ENCODE measurements at regions not wholly inside any gene's neighbourhood (a gene's known extent, or its start where the extent isn't known, plus 50 kb on each side); places are given as distances from the start of the nearest gene placed in this dataset.

- no peak overlapping the region for H3K4me3 ChIP-seq (ENCODE audit: low read length, poor library complexity, severe bottlenecking)
- no peaks in the 10 kb centered on the region for H4K20me1 ChIP-seq (ENCODE audit: insufficient read depth, low read length, poor library complexity, severe bottlenecking)
- no peaks in the 10 kb centered on the region for H3K36me3 ChIP-seq (ENCODE audit: insufficient read depth, low read length)
- H3K4me2 ChIP-seq (ENCODE audit: low read depth, low read length, poor library complexity, severe bottlenecking), result no peak overlapping the region
- no peaks in the 10 kb centered on the region for H3K9me2 ChIP-seq (replicated peaks; ENCODE audit: low read depth, low read length)
- H3K9me3 ChIP-seq (ENCODE audit: insufficient read depth, low read depth, low read length), result no peaks in the 10 kb centered on the region
- H3K79me2 ChIP-seq (ENCODE audit: insufficient read depth, low read length), result no peaks in the 10 kb centered on the region
- no peak overlapping the region for H2AFZ ChIP-seq (ENCODE audit: low read length)
- H3K9ac ChIP-seq (ENCODE audit: low read depth, low read length, poor library complexity, severe bottlenecking), result no peak overlapping the region
- no peaks in the 10 kb centered on the region for H3K4me1 ChIP-seq (ENCODE audit: insufficient read depth, low read length, poor library complexity, severe bottlenecking)
- TF ChIP-seq CTCF (conservative IDR thresholded peaks at IDR 0.05; ENCODE audit: low read length) (no peak), EZH2phosphoT487 (IDR thresholded peaks at IDR 0.05; ENCODE audit: borderline replicate concordance) (no peak)
- no peaks in the 10 kb centered on the region for H3F3A ChIP-seq (ENCODE audit: low read depth)
- H3K27me3 ChIP-seq (ENCODE audit: insufficient read depth, low read length, poor library complexity, severe bottlenecking), result no peaks in the 10 kb centered on the region
Observed at GRCh38 chr6:71468038-71468437, 179.4 kb downstream of the OGFRL1 start.

GRCh38 chr6:71468841-71469700 is 180.5 kb downstream of the OGFRL1 start:
- Histone ChIP-seq H3K4me2 (ENCODE audit: low read depth, low read length, poor library complexity, severe bottlenecking) (no peak overlapping the region), H2AFZ (ENCODE audit: low read length) (no peak overlapping the region)
- no peak for TF ChIP-seq EZH2phosphoT487 (IDR thresholded peaks at IDR 0.05; ENCODE audit: borderline replicate concordance)

GRCh38 chr6:71471718-71472117 is 183.1 kb downstream of the OGFRL1 start:
- Histone ChIP-seq H3K27me3 (ENCODE audit: insufficient read depth, low read length, poor library complexity, severe bottlenecking) (no peaks in the 10 kb centered on the region), H3K9me3 (ENCODE audit: insufficient read depth, low read depth, low read length) (no peaks in the 10 kb centered on the region), H3K4me1 (ENCODE audit: insufficient read depth, low read length, poor library complexity, severe bottlenecking) (no peaks in the 10 kb centered on the region), H3K9ac (ENCODE audit: low read depth, low read length, poor library complexity, severe bottlenecking) (no peak overlapping the region), H3K4me3 (ENCODE audit: low read length, poor library complexity, severe bottlenecking) (no peak overlapping the region), H3F3A (ENCODE audit: low read depth) (no peaks in the 10 kb centered on the region), H3K4me2 (ENCODE audit: low read depth, low read length, poor library complexity, severe bottlenecking) (no peak overlapping the region), H3K36me3 (ENCODE audit: insufficient read depth, low read length) (no peaks in the 10 kb centered on the region), H4K20me1 (ENCODE audit: insufficient read depth, low read length, poor library complexity, severe bottlenecking) (no peaks in the 10 kb centered on the region), H3K79me2 (ENCODE audit: insufficient read depth, low read length) (no peaks in the 10 kb centered on the region), H2AFZ (ENCODE audit: low read length) (no peak overlapping the region), H3K9me2 (replicated peaks; ENCODE audit: low read depth, low read length) (no peaks in the 10 kb centered on the region)
- TF ChIP-seq EZH2phosphoT487 (IDR thresholded peaks at IDR 0.05; ENCODE audit: borderline replicate concordance), result no peak

More at GRCh38 chr6:71468841-71469700, 180.5 kb downstream of the OGFRL1 start:
- Histone ChIP-seq H3K9ac (ENCODE audit: low read depth, low read length, poor library complexity, severe bottlenecking) (no peak overlapping the region), H3K9me2 (replicated peaks; ENCODE audit: low read depth, low read length) (no peaks in the 10 kb centered on the region), H3F3A (ENCODE audit: low read depth) (no peaks in the 10 kb centered on the region), H3K36me3 (ENCODE audit: insufficient read depth, low read length) (no peaks in the 10 kb centered on the region), H3K4me1 (ENCODE audit: insufficient read depth, low read length, poor library complexity, severe bottlenecking) (no peaks in the 10 kb centered on the region), H3K4me3 (ENCODE audit: low read length, poor library complexity, severe bottlenecking) (no peak overlapping the region), H3K9me3 (ENCODE audit: insufficient read depth, low read depth, low read length) (no peaks in the 10 kb centered on the region), H3K79me2 (ENCODE audit: insufficient read depth, low read length) (no peaks in the 10 kb centered on the region), H3K27me3 (ENCODE audit: insufficient read depth, low read length, poor library complexity, severe bottlenecking) (no peaks in the 10 kb centered on the region), H4K20me1 (ENCODE audit: insufficient read depth, low read length, poor library complexity, severe bottlenecking) (no peaks in the 10 kb centered on the region)

GRCh38 chr6:71473926-71474325 is 185.3 kb downstream of the OGFRL1 start:
- no peak overlapping the region for H3K4me2 ChIP-seq (ENCODE audit: low read depth, low read length, poor library complexity, severe bottlenecking)
- no peaks in the 10 kb centered on the region for H3K27me3 ChIP-seq (ENCODE audit: insufficient read depth, low read length, poor library complexity, severe bottlenecking)
- no peaks in the 10 kb centered on the region for H3K9me2 ChIP-seq (replicated peaks; ENCODE audit: low read depth, low read length)
- H3K36me3 ChIP-seq (ENCODE audit: insufficient read depth, low read length), result no peaks in the 10 kb centered on the region
- H3K9me3 ChIP-seq (ENCODE audit: insufficient read depth, low read depth, low read length), result no peaks in the 10 kb centered on the region
- H3K9ac ChIP-seq (ENCODE audit: low read depth, low read length, poor library complexity, severe bottlenecking), result no peak overlapping the region
- no peaks in the 10 kb centered on the region for H4K20me1 ChIP-seq (ENCODE audit: insufficient read depth, low read length, poor library complexity, severe bottlenecking)
- H3F3A ChIP-seq (ENCODE audit: low read depth), result no peaks in the 10 kb centered on the region
- H3K4me1 ChIP-seq (ENCODE audit: insufficient read depth, low read length, poor library complexity, severe bottlenecking), result peaks cover 4% of the 10 kb centered on the region
- no peak overlapping the region for H3K4me3 ChIP-seq (ENCODE audit: low read length, poor library complexity, severe bottlenecking)
- H3K79me2 ChIP-seq (ENCODE audit: insufficient read depth, low read length), result no peaks in the 10 kb centered on the region
- no peak overlapping the region for H2AFZ ChIP-seq (ENCODE audit: low read length)
- TF ChIP-seq EZH2phosphoT487 (IDR thresholded peaks at IDR 0.05; ENCODE audit: borderline replicate concordance) (no peak), CTCF (conservative IDR thresholded peaks at IDR 0.05; ENCODE audit: low read length) (no peak)

Measured in Loucy (cell line).